SK-N-MC (cell line): ENCODE measurements at regions not wholly inside any gene's neighbourhood (a gene's known extent, or its start where the extent isn't known, plus 50 kb on each side); places are given as distances from the start of the nearest gene placed in this dataset.

ENCODE experiments used
- EZH2 ChIP-seq: fragments of 200-600 bp; sonication (generic); IDR thresholded peaks from one replicate; pipeline ENCODE4 v1.6.1; 2017; ENCODE audit warnings: antibody characterized with exemption
- POLR2AphosphoS5 ChIP-seq: IDR thresholded peaks from 2 replicates; pipeline ENCODE4 v1.6.1; 2012; ENCODE audit warnings: mild to moderate bottlenecking, low read depth, low read length, borderline replicate concordance

DNA sequence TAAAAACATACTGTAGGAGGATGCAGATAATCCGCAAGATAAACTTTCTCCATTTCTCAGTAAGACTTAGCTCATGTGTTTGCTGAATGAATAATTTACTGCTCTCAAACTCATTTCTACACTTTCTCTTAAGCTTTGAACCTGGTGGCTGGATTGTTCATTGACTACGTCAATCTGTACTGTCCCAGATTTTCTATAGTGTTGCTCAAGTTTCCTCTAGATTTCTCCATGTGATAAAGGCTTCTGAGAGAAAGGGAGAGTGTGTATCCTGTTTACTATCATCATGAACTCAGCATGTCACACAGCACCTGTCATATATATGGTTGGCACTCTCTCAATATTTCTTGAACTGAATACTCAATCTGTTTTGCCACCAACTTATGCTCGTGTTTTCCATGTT lies 518.0 kb upstream of the TBX3 start:
- TF ChIP-seq EZH2 (no peak), POLR2AphosphoS5 (no peak)
